Mesothelial cell of epicardium (in vitro differentiated cells): ENCODE measurements at regions not wholly inside any gene's neighbourhood (a gene's known extent, or its start where the extent isn't known, plus 50 kb on each side); places are given as distances from the start of the nearest gene placed in this dataset.

Source experiments
- DNase-seq, 2 experiments: peaks; one replicate each; pipeline ENCODE4 v3.0.0; 2021; ENCODE audit warnings: low spot score in 2 of 2; ENCODE audit not compliant: unreplicated experiment in 2 of 2
- H3K27ac Mint-ChIP-seq: 2 replicates; pipeline ENCODE4 v1.8.0; 2021; ENCODE audit warnings: mixed read lengths
- H3K27me3 Mint-ChIP-seq: 2 replicates; pipeline ENCODE4 v1.8.0; 2021; ENCODE audit warnings: low read depth, mixed read lengths
- H3K36me3 Mint-ChIP-seq: 2 replicates; pipeline ENCODE4 v1.8.0; 2021; ENCODE audit warnings: mixed read lengths
- H3K4me1 Mint-ChIP-seq: 2 replicates; pipeline ENCODE4 v1.8.0; 2021; ENCODE audit warnings: mixed read lengths
- H3K4me3 Mint-ChIP-seq: 2 replicates; pipeline ENCODE4 v1.8.0; 2021; ENCODE audit warnings: mild to moderate bottlenecking, moderate library complexity, mixed read lengths
- H3K9me3 Mint-ChIP-seq: 2 replicates; pipeline ENCODE4 v1.8.0; 2021; ENCODE audit warnings: mixed read lengths
- CTCF ChIP-seq: fragments of 200-600 bp; sonication (generic); IDR thresholded peaks from one replicate; pipeline ENCODE4 v1.5.0; 2021; ENCODE audit warnings: antibody characterized with exemption; ENCODE audit not compliant: unreplicated experiment

DNA sequence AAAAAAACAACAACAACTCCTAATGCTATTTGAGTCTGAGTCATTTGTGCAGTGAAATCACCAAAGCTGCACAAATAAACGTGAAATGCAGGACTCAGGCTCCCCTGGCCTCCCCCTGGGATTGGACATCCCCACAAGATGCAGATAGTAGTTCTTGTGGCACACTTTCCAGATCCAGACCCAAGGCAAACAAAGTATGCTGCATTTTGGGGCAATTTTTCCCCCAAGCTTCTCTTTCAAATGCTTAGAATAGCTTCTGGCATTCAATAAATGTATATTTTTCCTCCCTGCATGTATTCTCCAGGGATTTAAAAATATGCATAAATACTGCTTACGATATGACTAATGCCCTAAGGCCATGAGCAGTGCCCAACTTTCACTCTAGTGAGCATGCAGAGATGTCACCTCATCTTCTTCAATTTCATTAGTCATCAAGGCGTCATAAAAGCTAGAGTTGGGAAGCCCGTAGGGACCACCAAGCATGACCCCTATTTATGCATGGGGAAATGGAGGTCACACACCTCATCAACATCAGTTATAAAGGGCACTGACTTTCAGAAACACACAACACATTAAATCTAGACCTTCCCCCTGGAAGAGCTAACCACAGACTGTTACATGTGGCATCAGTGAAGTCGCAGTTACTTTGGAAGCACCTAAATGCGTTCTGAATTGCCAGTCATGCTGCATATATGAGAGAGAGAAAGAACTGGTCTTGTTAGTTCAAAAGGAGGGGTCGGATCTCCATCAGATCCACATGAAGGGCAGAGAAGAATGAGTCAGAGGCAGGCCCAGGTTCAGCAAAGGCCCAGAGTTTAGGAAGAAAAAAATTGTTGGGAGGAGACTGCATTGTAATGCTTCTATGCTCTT lies 374.1 kb downstream of the LPIN1 start:
- peaks cover 17% of the 10 kb centered on the region for H3K27me3 Mint-ChIP-seq

DNA sequence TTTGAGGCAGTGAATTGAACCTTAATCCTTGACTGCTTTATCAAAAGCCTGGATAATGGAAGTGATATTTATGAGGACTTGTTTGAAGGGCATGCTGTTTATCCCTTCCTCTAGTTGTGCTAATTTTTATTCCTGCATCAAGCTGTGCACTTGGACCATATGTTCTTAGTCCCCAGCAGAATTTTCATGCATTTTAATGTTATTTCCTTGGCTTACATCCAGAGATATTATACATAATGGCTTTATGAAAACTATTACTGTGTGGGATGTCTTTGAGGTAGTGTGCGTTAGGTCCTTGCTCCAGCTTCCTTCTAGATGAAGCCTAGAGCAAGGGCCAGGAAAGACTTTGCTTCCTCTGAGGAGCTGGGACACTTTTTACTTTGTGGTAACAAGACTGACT lies 378.4 kb downstream of the LPIN1 start:
- Mint-ChIP-seq H3K9me3 (peaks cover 8% of the 10 kb centered on the region), H3K27ac (no peak overlapping the region), H3K4me3 (no peak overlapping the region), H3K4me1 (peaks cover 2% of the 10 kb centered on the region), H3K36me3 (no peaks in the 10 kb centered on the region), H3K27me3 (peaks cover 1% of the 10 kb centered on the region)
- no peak for TF ChIP-seq CTCF
- DNase-seq = no peak

More for the DNA sequence above, 374.1 kb downstream of the LPIN1 start:
- H3K9me3 Mint-ChIP-seq = no peaks in the 10 kb centered on the region
- peaks cover 2% of the 10 kb centered on the region for H3K4me1 Mint-ChIP-seq
- no peak overlapping the region for H3K4me3 Mint-ChIP-seq
- no peak overlapping the region for H3K27ac Mint-ChIP-seq
- no peaks in the 10 kb centered on the region for H3K36me3 Mint-ChIP-seq
- no peak for DNase-seq
- TF ChIP-seq CTCF = no peak

DNA sequence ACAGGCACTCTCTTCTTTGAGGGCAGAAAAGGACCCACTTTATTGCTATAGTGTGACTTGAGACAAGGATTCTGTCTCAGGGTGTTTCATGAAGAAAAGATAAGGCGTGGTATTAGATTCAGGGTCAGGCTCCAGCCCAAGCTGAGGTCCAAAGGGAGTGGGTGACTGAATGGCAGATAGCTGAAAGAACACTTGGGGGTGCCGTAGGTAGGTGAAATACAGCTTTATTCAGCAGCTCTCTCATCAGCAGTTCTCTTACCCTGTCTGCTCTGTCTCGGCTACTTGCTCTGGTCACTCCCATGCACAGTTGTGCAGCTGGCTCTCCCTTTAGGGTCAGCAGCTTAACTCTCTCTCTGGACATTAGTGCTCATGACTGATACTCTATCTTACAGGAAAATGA lies 379.9 kb downstream of the LPIN1 start:
- no peak overlapping the region for H3K4me3 Mint-ChIP-seq
- peaks cover 2% of the 10 kb centered on the region for H3K4me1 Mint-ChIP-seq
- peaks cover 8% of the 10 kb centered on the region for H3K9me3 Mint-ChIP-seq
- DNase-seq = no peak
- no peak overlapping the region for H3K27ac Mint-ChIP-seq
- TF ChIP-seq CTCF = no peak
- peaks cover 1% of the 10 kb centered on the region for H3K27me3 Mint-ChIP-seq
- no peaks in the 10 kb centered on the region for H3K36me3 Mint-ChIP-seq

GRCh38 chr2:12127638-12128037 lies 381.2 kb downstream of the LPIN1 start:
- no peak for TF ChIP-seq CTCF
- Mint-ChIP-seq H3K4me1 (peaks cover 2% of the 10 kb centered on the region), H3K9me3 (peaks cover 8% of the 10 kb centered on the region), H3K4me3 (no peak overlapping the region), H3K27ac (no peak overlapping the region), H3K36me3 (no peaks in the 10 kb centered on the region), H3K27me3 (peaks cover 1% of the 10 kb centered on the region)
- no peak for DNase-seq

DNA sequence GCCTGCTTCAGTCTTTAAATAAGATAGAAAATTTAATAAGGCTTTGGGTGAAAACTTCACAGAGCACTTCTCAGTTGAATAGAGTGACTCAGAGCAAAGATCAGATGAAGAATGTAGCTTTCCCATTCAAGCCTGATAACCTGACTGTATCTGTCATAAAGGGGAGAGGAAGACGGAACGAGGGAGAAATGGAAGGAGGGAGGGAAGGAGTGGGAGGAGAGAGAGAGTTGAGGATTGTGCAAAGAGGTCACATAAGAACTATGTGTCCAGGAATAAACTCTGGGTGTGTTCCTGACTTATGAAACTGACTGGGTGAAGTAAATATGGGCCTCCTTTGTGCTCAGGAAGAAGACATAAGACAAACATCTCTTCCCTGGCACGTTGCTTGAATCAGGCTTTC lies 385.5 kb downstream of the LPIN1 start:
- Mint-ChIP-seq H3K27ac (no peak overlapping the region), H3K36me3 (no peaks in the 10 kb centered on the region), H3K27me3 (no peaks in the 10 kb centered on the region), H3K9me3 (peaks cover 10% of the 10 kb centered on the region), H3K4me1 (no peaks in the 10 kb centered on the region), H3K4me3 (no peak overlapping the region)
- no peak for DNase-seq
- no peak for TF ChIP-seq CTCF
